Upper lobe of left lung (tissue), 4 donors: ENCODE measurements at regions not wholly inside any gene's neighbourhood (a gene's known extent, or its start where the extent isn't known, plus 50 kb on each side); places are given as distances from the start of the nearest gene placed in this dataset.

Source experiments
- CTCF ChIP-seq, 6 experiments: fragments of 450-650 bp in 4 of 6; fragments of 200-600 bp in 2 of 6; sonication (generic) in 2 of 6; IDR thresholded peaks; one replicate each; pipeline ENCODE4 v1.5.1; 2016 to 2019; ENCODE audit warnings: antibody characterized with exemption in 6 of 6
- POLR2A ChIP-seq, 4 donors: fragments of 450-650 bp; IDR thresholded peaks; one replicate each; pipeline ENCODE4 v1.5.1; 2016 to 2017; ENCODE audit warnings: antibody characterized with exemption in 4 of 4, mild to moderate bottlenecking in 2 of 4

DNA sequence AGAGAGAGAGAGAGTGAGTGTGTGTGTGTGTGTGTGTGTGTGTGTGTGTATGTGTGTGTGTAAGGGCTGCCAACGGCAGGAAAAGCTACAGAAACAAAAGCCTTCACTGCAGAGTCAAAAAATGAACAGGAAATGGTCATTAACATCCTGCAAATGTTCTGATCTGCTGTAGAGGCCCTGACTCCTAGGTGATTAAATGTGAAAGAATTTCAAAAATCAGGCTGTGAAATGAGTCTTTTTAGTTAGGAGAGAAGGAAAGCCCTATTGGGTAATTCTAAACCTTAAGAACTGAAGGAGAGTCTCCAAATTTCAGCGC is 166.5 kb upstream of the MYLIP start:
- no peak for TF ChIP-seq CTCF (IDR thresholded peaks at IDR 0.05)
- no peak for TF ChIP-seq POLR2A (IDR thresholded peaks at IDR 0.05)
